ENCODE measurements at regions not wholly inside any gene's neighbourhood (a gene's known extent, or its start where the extent isn't known, plus 50 kb on each side); places are given as distances from the start of the nearest gene placed in this dataset.

- H3K36me3 Mint-ChIP-seq (ENCODE audit: low read depth), result no peaks in the 10 kb centered on the region; the same call in 2 of the 3 replicates
- H3K27ac Mint-ChIP-seq, result no peak overlapping the region
- H3K27ac ChIP-seq (ENCODE audit: low read depth), result no peak overlapping the region
- H3K9me3 Mint-ChIP-seq, result peaks cover 7% of the 10 kb centered on the region; the same call in 2 of the 3 replicates
- no peaks in the 10 kb centered on the region for H3K36me3 ChIP-seq (ENCODE audit: insufficient read depth)
- DNase-seq (ENCODE audit: low spot score) (no peak), ATAC-seq (no peak)
- no peaks in the 10 kb centered on the region for H3K79me2 ChIP-seq (replicated peaks; ENCODE audit: insufficient read depth)
- TF ChIP-seq NANOG (IDR thresholded peaks at IDR 0.05; ENCODE audit: borderline replicate concordance) (no peak), CTCF (conservative IDR thresholded peaks at IDR 0.05; ENCODE audit: low read depth in 2 of 2) (no peak), ZNF462 (CRISPR knock-in tag; IDR thresholded peaks at IDR 0.05) (no peak), JUNB (IDR thresholded peaks at IDR 0.05; ENCODE audit: unreplicated experiment) (no peak), CREB1 (CRISPR knock-in tag; IDR thresholded peaks at IDR 0.05; ENCODE audit: low read depth) (no peak), EZH2 (IDR thresholded peaks at IDR 0.05; ENCODE audit: low read depth, unreplicated experiment) (no peak), REST (IDR thresholded peaks at IDR 0.05; ENCODE audit: unreplicated experiment) (no peak), EZH2phosphoT487 (IDR thresholded peaks at IDR 0.05; ENCODE audit: unreplicated experiment) (no peak), ZNF331 (CRISPR knock-in tag; IDR thresholded peaks at IDR 0.05; ENCODE audit: low read depth) (no peak), POLR2AphosphoS5 (IDR thresholded peaks at IDR 0.05; ENCODE audit: low read depth) (no peak), ETS1 (IDR thresholded peaks at IDR 0.05) (no peak), ZNF114 (CRISPR knock-in tag; IDR thresholded peaks at IDR 0.05) (no peak), STAT1 (IDR thresholded peaks at IDR 0.05; ENCODE audit: unreplicated experiment) (no peak)
- no peaks in the 10 kb centered on the region; the same call in 1 of the 2 replicates for H3F3A ChIP-seq (replicated peaks; ENCODE audit: low read depth)
- H3K4me3 Mint-ChIP-seq, result no peak overlapping the region
- H3K9me2 ChIP-seq (ENCODE audit: insufficient read depth), result peaks cover 7% of the 10 kb centered on the region
- no peak overlapping the region for H2AFZ ChIP-seq
- H3K4me2 ChIP-seq, result no peak overlapping the region
- H3K4me1 ChIP-seq (ENCODE audit: insufficient read depth), result peaks cover 5% of the 10 kb centered on the region; the same call in 1 of the 2 replicates
- no peaks in the 10 kb centered on the region for H3K27me3 ChIP-seq (ENCODE audit: insufficient read depth)
- peaks cover 5% of the 10 kb centered on the region; the same call in 1 of the 3 replicates for H3K4me1 Mint-ChIP-seq
- H3K27me3 Mint-ChIP-seq (ENCODE audit: insufficient read depth, low read depth, poor library complexity), result peaks cover 7% of the 10 kb centered on the region
- H4K20me1 ChIP-seq (replicated peaks; ENCODE audit: insufficient read depth), result no peaks in the 10 kb centered on the region
- H3K4me3 ChIP-seq, result no peak overlapping the region
Observed at GRCh38 chr13:111508164-111508870, 187.9 kb downstream of the TEX29 start.

All from GM23338 (cell line).